ENCODE measurements at regions not wholly inside any gene's neighbourhood (a gene's known extent, or its start where the extent isn't known, plus 50 kb on each side); places are given as distances from the start of the nearest gene placed in this dataset.

DNA sequence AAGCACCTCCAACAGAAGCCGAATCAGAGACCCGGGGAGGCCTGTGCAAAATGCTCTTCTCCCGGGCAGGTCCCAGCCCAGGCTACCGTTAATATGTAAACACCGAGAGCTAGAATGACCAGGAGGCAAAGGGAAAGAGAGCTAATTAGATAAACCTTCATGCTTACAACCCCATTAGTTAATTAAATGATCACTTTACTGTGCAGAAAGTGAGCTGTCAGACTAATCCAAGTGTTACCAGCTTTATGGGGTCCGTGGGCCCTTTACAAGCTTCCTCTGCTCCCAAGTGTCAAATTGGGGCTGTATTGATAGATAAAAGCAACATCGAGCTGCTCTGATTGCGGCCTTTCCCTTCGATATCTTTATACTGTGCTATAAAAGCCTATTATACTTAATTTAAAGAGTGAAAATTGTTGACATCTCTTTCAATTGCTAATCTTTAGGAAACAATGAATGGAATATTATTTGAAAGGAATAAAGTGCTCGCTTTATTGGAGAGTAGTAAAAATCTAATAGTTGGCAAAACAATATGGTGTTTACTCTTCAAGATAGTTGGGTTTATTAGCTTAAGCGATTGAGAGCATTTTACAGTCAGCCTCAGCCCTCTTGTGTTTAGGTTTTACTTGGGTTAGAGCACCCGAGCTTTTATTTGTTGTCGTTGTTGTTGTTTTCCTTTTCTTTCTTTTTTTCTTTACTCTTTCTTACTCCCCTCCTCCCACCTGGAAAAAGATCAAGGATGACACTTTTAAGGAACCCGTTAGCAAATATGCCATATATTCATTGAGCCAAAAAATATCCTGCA, 189.3 kb upstream of the GPR12 start:
- TF ChIP-seq, protein P1, sequence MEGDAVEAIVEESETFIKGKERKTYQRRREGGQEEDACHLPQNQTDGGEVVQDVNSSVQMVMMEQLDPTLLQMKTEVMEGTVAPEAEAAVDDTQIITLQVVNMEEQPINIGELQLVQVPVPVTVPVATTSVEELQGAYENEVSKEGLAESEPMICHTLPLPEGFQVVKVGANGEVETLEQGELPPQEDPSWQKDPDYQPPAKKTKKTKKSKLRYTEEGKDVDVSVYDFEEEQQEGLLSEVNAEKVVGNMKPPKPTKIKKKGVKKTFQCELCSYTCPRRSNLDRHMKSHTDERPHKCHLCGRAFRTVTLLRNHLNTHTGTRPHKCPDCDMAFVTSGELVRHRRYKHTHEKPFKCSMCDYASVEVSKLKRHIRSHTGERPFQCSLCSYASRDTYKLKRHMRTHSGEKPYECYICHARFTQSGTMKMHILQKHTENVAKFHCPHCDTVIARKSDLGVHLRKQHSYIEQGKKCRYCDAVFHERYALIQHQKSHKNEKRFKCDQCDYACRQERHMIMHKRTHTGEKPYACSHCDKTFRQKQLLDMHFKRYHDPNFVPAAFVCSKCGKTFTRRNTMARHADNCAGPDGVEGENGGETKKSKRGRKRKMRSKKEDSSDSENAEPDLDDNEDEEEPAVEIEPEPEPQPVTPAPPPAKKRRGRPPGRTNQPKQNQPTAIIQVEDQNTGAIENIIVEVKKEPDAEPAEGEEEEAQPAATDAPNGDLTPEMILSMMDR (IDR thresholded peaks at IDR 0.05; ENCODE audit: low read depth, low read length): no peak
- TF ChIP-seq EZH2phosphoT487 (IDR thresholded peaks at IDR 0.05; ENCODE audit: low read depth): no peak

All from OCI-LY3 (cell line).